Mesodermal cell (in vitro differentiated cells): ENCODE measurements at regions not wholly inside any gene's neighbourhood (a gene's known extent, or its start where the extent isn't known, plus 50 kb on each side); places are given as distances from the start of the nearest gene placed in this dataset.

ENCODE experiments used
- H3K27ac ChIP-seq: 2 replicates; pipeline ENCODE4 v1.7.0; 2013; ENCODE audit warnings: mild to moderate bottlenecking, low read depth, low read length, moderate library complexity; ENCODE audit not compliant: severe bottlenecking
- H3K36me3 ChIP-seq: 2 replicates; pipeline ENCODE4 v1.7.1; 2013; ENCODE audit warnings: mild to moderate bottlenecking, low read length, moderate library complexity; ENCODE audit not compliant: control insufficient read depth, insufficient read depth
- H3K4me1 ChIP-seq: one replicate; pipeline ENCODE4 v1.7.1; 2013; ENCODE audit warnings: mild to moderate bottlenecking, low read length; ENCODE audit not compliant: insufficient read depth, control insufficient read depth, poor library complexity, severe bottlenecking
- H3K4me3 ChIP-seq: 2 replicates; pipeline ENCODE4 v1.7.0; 2013; ENCODE audit warnings: low read length, control low read depth, mild to moderate bottlenecking; ENCODE audit not compliant: insufficient read depth, poor library complexity, severe bottlenecking; ENCODE audit errors: extremely low read depth
- H3K9me3 ChIP-seq: 2 replicates; pipeline ENCODE4 v1.7.1; 2013; ENCODE audit warnings: mild to moderate bottlenecking, low read length, moderate library complexity; ENCODE audit not compliant: control insufficient read depth
- WGBS, 2 experiments: methylation state at CpG; one replicate each; pipeline ENCODE4 v1.1.5; 2013; ENCODE audit warnings: missing lambda C conversion rate in 2 of 2; ENCODE audit not compliant: insufficient coverage in 2 of 2; 5-methylcytosine and 5-hydroxymethylcytosine counted together

DNA sequence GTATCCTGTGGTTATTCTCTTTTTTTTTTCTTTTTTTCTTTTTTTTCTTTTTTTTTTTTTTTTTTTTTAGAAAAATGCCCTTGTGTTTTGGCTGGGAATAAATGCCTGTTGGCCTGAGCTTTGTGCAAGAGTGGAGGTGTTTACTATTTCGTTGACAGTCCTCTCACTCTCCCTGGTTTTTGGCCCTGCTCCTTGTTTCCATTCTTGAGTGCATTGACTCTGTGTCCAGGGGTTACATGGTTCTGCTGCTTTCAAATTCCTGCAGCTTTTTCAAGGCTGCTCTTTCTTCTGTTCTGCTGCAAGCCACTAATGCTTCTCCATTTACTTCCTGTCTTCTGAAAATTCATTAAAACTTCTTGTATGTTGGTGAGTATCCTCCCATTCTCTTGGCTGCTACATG is 59.7 kb upstream of the TBX20 start:
- Histone ChIP-seq H3K4me3 (no peak overlapping the region), H3K9me3 (no peaks in the 10 kb centered on the region), H3K4me1 (no peaks in the 10 kb centered on the region), H3K27ac (no peak overlapping the region), H3K36me3 (no peaks in the 10 kb centered on the region)
- 80 to 100% methylated on average over 1 of the region's 1 CpG for WGBS, 2 experiments
